ENCODE measurements at regions not wholly inside any gene's neighbourhood (a gene's known extent, or its start where the extent isn't known, plus 50 kb on each side); places are given as distances from the start of the nearest gene placed in this dataset.

- TF ChIP-seq, protein P1, sequence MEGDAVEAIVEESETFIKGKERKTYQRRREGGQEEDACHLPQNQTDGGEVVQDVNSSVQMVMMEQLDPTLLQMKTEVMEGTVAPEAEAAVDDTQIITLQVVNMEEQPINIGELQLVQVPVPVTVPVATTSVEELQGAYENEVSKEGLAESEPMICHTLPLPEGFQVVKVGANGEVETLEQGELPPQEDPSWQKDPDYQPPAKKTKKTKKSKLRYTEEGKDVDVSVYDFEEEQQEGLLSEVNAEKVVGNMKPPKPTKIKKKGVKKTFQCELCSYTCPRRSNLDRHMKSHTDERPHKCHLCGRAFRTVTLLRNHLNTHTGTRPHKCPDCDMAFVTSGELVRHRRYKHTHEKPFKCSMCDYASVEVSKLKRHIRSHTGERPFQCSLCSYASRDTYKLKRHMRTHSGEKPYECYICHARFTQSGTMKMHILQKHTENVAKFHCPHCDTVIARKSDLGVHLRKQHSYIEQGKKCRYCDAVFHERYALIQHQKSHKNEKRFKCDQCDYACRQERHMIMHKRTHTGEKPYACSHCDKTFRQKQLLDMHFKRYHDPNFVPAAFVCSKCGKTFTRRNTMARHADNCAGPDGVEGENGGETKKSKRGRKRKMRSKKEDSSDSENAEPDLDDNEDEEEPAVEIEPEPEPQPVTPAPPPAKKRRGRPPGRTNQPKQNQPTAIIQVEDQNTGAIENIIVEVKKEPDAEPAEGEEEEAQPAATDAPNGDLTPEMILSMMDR (IDR thresholded peaks at IDR 0.05), result no peak
- TF ChIP-seq POLR2AphosphoS5 (IDR thresholded peaks at IDR 0.05), result no peak
- no peak for TF ChIP-seq POLR2A (IDR thresholded peaks at IDR 0.05)
- DNase-seq (ENCODE audit: low spot score in 2 of 2), result no peak
- no peaks in the 10 kb centered on the region for H3K36me3 ChIP-seq
- no peaks in the 10 kb centered on the region for H3K27me3 ChIP-seq
- no peak overlapping the region for H3K27ac ChIP-seq
- H3K9me3 ChIP-seq, result no peaks in the 10 kb centered on the region
- intact Hi-C loops (cut with DNase I; ENCODE audit: low total_unique reads), result no loop called here
- no peaks in the 10 kb centered on the region for H3K4me1 ChIP-seq
- H3K4me3 ChIP-seq, result no peak overlapping the region
Measured at GRCh38 chr5:53243403-53243802, 133.8 kb upstream of the MOCS2 start.

GRCh38 chr5:53246042-53246836 lies 136.7 kb upstream of the MOCS2 start:
- Histone ChIP-seq H3K36me3 (no peaks in the 10 kb centered on the region), H3K27ac (peak overlapping the region in 1 of 2 donors; percentile 43), H3K27me3 (no peaks in the 10 kb centered on the region), H3K4me3 (peak overlapping the region in 2 of 3 donors; percentile 6 to 43), H3K4me1 (no peaks in the 10 kb centered on the region), H3K9me3 (no peaks in the 10 kb centered on the region)
- DNase-seq (ENCODE audit: low spot score in 2 of 2), result no peak
- TF ChIP-seq, protein P1 (IDR thresholded peaks at IDR 0.05), result no peak
- TF ChIP-seq POLR2AphosphoS5 (IDR thresholded peaks at IDR 0.05) (no peak), POLR2A (IDR thresholded peaks at IDR 0.05) (no peak)
- intact Hi-C loops (cut with DNase I; ENCODE audit: low total_unique reads), result no loop called here

- Histone ChIP-seq H3K4me1 (no peaks in the 10 kb centered on the region), H3K27me3 (no peaks in the 10 kb centered on the region), H3K27ac (no peak overlapping the region), H3K9me3 (no peaks in the 10 kb centered on the region), H3K4me3 (no peak overlapping the region), H3K36me3 (no peaks in the 10 kb centered on the region)
- intact Hi-C loops (cut with DNase I; ENCODE audit: low total_unique reads), result no loop called here
- TF ChIP-seq POLR2A (IDR thresholded peaks at IDR 0.05) (no peak), POLR2AphosphoS5 (IDR thresholded peaks at IDR 0.05) (no peak)
- TF ChIP-seq, protein P1 (IDR thresholded peaks at IDR 0.05), result no peak
- DNase-seq (ENCODE audit: low spot score in 2 of 2), result no peak
Measured at GRCh38 chr5:53249529-53250200, 140.1 kb upstream of the MOCS2 start.

DNA sequence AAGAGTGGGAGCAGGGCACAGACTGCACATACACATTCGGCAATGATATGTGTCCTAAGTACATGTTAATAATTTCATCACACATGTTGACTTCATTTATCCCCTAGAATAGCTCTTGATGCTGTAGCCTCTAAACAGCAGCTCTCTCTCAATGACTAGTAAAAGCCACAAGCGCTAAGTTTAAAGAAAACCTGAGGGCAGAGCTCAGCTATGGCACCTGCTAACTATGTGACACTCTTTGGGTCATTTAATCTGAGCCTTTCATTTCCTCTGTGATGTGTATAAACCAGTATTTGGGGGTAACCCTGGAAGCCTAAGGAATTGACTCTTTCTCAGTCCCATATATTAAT lies 140.6 kb upstream of the MOCS2 start:
- Histone ChIP-seq H3K4me3 (no peak overlapping the region), H3K9me3 (no peaks in the 10 kb centered on the region), H3K27me3 (no peaks in the 10 kb centered on the region), H3K36me3 (no peaks in the 10 kb centered on the region), H3K4me1 (no peaks in the 10 kb centered on the region), H3K27ac (no peak overlapping the region)
- intact Hi-C loops (cut with DNase I; ENCODE audit: low total_unique reads), result no loop called here
- TF ChIP-seq, protein P1 (IDR thresholded peaks at IDR 0.05), result no peak
- TF ChIP-seq POLR2AphosphoS5 (IDR thresholded peaks at IDR 0.05) (no peak), POLR2A (IDR thresholded peaks at IDR 0.05) (no peak)
- DNase-seq (ENCODE audit: low spot score in 2 of 2), result no peak

- H3K27me3 ChIP-seq, result no peaks in the 10 kb centered on the region
- no peak overlapping the region for H3K27ac ChIP-seq
- intact Hi-C loops (cut with DNase I; ENCODE audit: low total_unique reads), result no loop called here
- H3K36me3 ChIP-seq, result no peaks in the 10 kb centered on the region
- no peak for DNase-seq (ENCODE audit: low spot score in 2 of 2)
- no peaks in the 10 kb centered on the region for H3K9me3 ChIP-seq
- H3K4me1 ChIP-seq, result no peaks in the 10 kb centered on the region
- TF ChIP-seq POLR2AphosphoS5 (IDR thresholded peaks at IDR 0.05), result no peak
- no peak overlapping the region for H3K4me3 ChIP-seq
Measured at GRCh38 chr5:53253421-53253871, 143.9 kb upstream of the MOCS2 start.

Measured in breast epithelium (tissue), 4 donors.